ENCODE measurements at regions not wholly inside any gene's neighbourhood (a gene's known extent, or its start where the extent isn't known, plus 50 kb on each side); places are given as distances from the start of the nearest gene placed in this dataset.
"Not testable (repeated sequence)": the region's sequence is repeated elsewhere in the genome, so short reads cannot be mapped to it uniquely, and the experiment has no call there.

GRCh38 chr4:63296773-63297172, 1112.5 kb downstream of the TECRL start:
- DNase-seq (ENCODE audit: low read depth in 2 of 2): no peak

- no peak for DNase-seq (ENCODE audit: low read depth in 2 of 2)
Measured at GRCh38 chr4:63275491-63275890, 1133.8 kb downstream of the TECRL start.

GRCh38 chr4:63269156-63269555, 1140.1 kb downstream of the TECRL start:
- no peak for DNase-seq (ENCODE audit: low read depth in 2 of 2)

GRCh38 chr4:63233671-63234070, 1175.6 kb downstream of the TECRL start:
- DNase-seq (ENCODE audit: low read depth in 2 of 2): no peak

GRCh38 chr4:63232058-63232457, 1177.2 kb downstream of the TECRL start:
- DNase-seq (ENCODE audit: low read depth in 2 of 2): no peak

GRCh38 chr4:63226229-63226628, 1183.0 kb downstream of the TECRL start:
- no peak for DNase-seq (ENCODE audit: low read depth in 2 of 2)

GRCh38 chr4:63222466-63222865, 1186.8 kb downstream of the TECRL start:
- DNase-seq (ENCODE audit: low read depth in 2 of 2): no peak

- DNase-seq (ENCODE audit: low read depth in 2 of 2): no peak
Measured at GRCh38 chr4:63221477-63221876, 1187.8 kb downstream of the TECRL start.

- no peak for DNase-seq (ENCODE audit: low read depth in 2 of 2)
Measured at GRCh38 chr4:63218856-63219255, 1190.4 kb downstream of the TECRL start.

GRCh38 chr4:63214076-63214475, 1195.2 kb downstream of the TECRL start:
- no peak for DNase-seq (ENCODE audit: low read depth in 2 of 2)

GRCh38 chr4:63211776-63212479, 1197.3 kb downstream of the TECRL start:
- no peak for DNase-seq (ENCODE audit: low read depth in 2 of 2)

- no peak for DNase-seq (ENCODE audit: low read depth in 2 of 2)
Measured at GRCh38 chr4:63211375-63211774, 1197.9 kb downstream of the TECRL start.

- DNase-seq (ENCODE audit: low read depth in 2 of 2): not testable (repeated sequence)
Measured at GRCh38 chr4:63193029-63193428, 1216.2 kb downstream of the TECRL start.

- no peak for DNase-seq (ENCODE audit: low read depth in 2 of 2)
Measured at GRCh38 chr4:63171341-63171740, 1237.9 kb downstream of the TECRL start.

- DNase-seq (ENCODE audit: low read depth in 2 of 2): no peak
Measured at GRCh38 chr4:63170923-63171322, 1238.3 kb downstream of the TECRL start.

- DNase-seq (ENCODE audit: low read depth in 2 of 2): no peak
Measured at GRCh38 chr4:63169836-63170235, 1239.4 kb downstream of the TECRL start.

- DNase-seq (ENCODE audit: low read depth in 2 of 2): no peak
Measured at GRCh38 chr4:63155561-63155960, 1253.7 kb downstream of the TECRL start.

GRCh38 chr4:63123441-63123840, 1285.8 kb downstream of the TECRL start:
- no peak for DNase-seq (ENCODE audit: low read depth in 2 of 2)

GRCh38 chr4:63122955-63123354, 1286.3 kb downstream of the TECRL start:
- DNase-seq (ENCODE audit: low read depth in 2 of 2): no peak

- no peak for DNase-seq (ENCODE audit: low read depth in 2 of 2)
Measured at GRCh38 chr4:63106600-63106999, 1302.7 kb downstream of the TECRL start.

GRCh38 chr4:63105839-63106238, 1303.4 kb downstream of the TECRL start:
- DNase-seq (ENCODE audit: low read depth in 2 of 2): no peak

- DNase-seq (ENCODE audit: low read depth in 2 of 2): no peak
Measured at GRCh38 chr4:63090641-63091040, 1318.6 kb downstream of the TECRL start.

GRCh38 chr4:63085091-63085490, 1324.2 kb downstream of the TECRL start:
- DNase-seq (ENCODE audit: low read depth in 2 of 2): no peak

- DNase-seq (ENCODE audit: low read depth in 2 of 2): no peak
Measured at GRCh38 chr4:63080934-63081333, 1328.3 kb downstream of the TECRL start.

All from stimulated activated CD4-positive, alpha-beta T cell treated with anti-CD3 and anti-CD28 coated beads, Interleukin-4, amount 100 ng/mL, for 48 hours (primary cell).